ENCODE measurements at regions not wholly inside any gene's neighbourhood (a gene's known extent, or its start where the extent isn't known, plus 50 kb on each side); places are given as distances from the start of the nearest gene placed in this dataset.

DNA sequence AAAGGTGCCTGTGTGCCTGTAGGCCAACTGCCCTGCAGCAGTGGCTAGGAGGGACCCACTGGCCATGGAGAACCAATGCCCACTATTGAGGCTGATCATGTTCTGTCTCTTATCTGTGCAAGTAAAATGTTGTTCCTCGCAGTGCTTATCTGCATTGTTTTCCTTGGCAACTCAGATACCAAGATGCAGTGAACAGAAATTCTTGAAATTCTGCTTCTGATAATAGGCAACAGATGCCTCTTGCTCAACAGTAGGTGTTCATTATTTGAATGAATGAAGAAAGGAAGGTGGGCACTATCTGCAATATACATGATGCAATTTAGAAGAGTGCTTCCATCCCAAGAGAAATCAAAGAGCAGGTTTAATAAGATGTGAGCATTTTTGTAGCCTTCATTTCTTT lies 232.2 kb downstream of the NUAK1 start:
- TF ChIP-seq SETDB1 (CRISPR knock-in tag; IDR thresholded peaks at IDR 0.05; ENCODE audit: borderline replicate concordance) (no peak), CCDC6 (CRISPR knock-in tag; IDR thresholded peaks at IDR 0.05) (no peak), POLR2A (IDR thresholded peaks at IDR 0.05; ENCODE audit: insufficient read depth in 1 of 2, low read depth in 2 of 2, low read length in 2 of 2) (no peak), ZBTB1 (CRISPR knock-in tag; IDR thresholded peaks at IDR 0.05; ENCODE audit: borderline replicate concordance) (no peak), TOE1 (CRISPR knock-in tag; IDR thresholded peaks at IDR 0.05) (no peak), JUNB (CRISPR knock-in tag; IDR thresholded peaks at IDR 0.05; ENCODE audit: borderline replicate concordance) (no peak), MEIS1 (CRISPR knock-in tag; IDR thresholded peaks at IDR 0.05; ENCODE audit: borderline replicate concordance) (no peak)
- TF ChIP-seq, protein P1, sequence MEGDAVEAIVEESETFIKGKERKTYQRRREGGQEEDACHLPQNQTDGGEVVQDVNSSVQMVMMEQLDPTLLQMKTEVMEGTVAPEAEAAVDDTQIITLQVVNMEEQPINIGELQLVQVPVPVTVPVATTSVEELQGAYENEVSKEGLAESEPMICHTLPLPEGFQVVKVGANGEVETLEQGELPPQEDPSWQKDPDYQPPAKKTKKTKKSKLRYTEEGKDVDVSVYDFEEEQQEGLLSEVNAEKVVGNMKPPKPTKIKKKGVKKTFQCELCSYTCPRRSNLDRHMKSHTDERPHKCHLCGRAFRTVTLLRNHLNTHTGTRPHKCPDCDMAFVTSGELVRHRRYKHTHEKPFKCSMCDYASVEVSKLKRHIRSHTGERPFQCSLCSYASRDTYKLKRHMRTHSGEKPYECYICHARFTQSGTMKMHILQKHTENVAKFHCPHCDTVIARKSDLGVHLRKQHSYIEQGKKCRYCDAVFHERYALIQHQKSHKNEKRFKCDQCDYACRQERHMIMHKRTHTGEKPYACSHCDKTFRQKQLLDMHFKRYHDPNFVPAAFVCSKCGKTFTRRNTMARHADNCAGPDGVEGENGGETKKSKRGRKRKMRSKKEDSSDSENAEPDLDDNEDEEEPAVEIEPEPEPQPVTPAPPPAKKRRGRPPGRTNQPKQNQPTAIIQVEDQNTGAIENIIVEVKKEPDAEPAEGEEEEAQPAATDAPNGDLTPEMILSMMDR (CRISPR knock-in tag; IDR thresholded peaks at IDR 0.05): no peak
